ENCODE measurements at regions not wholly inside any gene's neighbourhood (a gene's known extent, or its start where the extent isn't known, plus 50 kb on each side); places are given as distances from the start of the nearest gene placed in this dataset.

GRCh38 chr14:71776471-71777360, 155.5 kb upstream of the RGS6 start:
- TF ChIP-seq CTCF (IDR thresholded peaks at IDR 0.05) (no peak), POLR2A (IDR thresholded peaks at IDR 0.05) (no peak)

All from lower leg skin (tissue), 3 donors.